Vagina (tissue), 2 donors: ENCODE measurements at regions not wholly inside any gene's neighbourhood (a gene's known extent, or its start where the extent isn't known, plus 50 kb on each side); places are given as distances from the start of the nearest gene placed in this dataset.

Experiments
- DNase-seq, 2 donors: peaks; one replicate each; pipeline ENCODE4 v3.0.0-alpha.2; 2017; ENCODE audit errors: extremely low spot score in 2 of 2
- H3K27ac ChIP-seq: fragments of 200-600 bp; sonication (generic); one replicate; pipeline ENCODE4 v1.5.1; 2019
- H3K27me3 ChIP-seq: fragments of 200-600 bp; sonication (generic); one replicate; pipeline ENCODE4 v1.5.1; 2019
- H3K36me3 ChIP-seq, 2 donors: fragments of 200-600 bp; sonication (generic); one replicate each; pipeline ENCODE4 v1.5.1; 2017 to 2019
- H3K4me1 ChIP-seq: fragments of 200-600 bp; sonication (generic); one replicate; pipeline ENCODE4 v1.5.1; 2019
- H3K4me3 ChIP-seq, 2 donors: fragments of 200-600 bp; sonication (generic); 1 replicate in 1 of 2; 2 replicates in 1 of 2; pipeline ENCODE4 v1.5.1; 2016 to 2019
- H3K9me3 ChIP-seq: fragments of 200-600 bp; sonication (generic); one replicate; pipeline ENCODE4 v1.5.1; 2019
- CTCF ChIP-seq, 3 experiments: fragments of 450-650 bp in 2 of 3; fragments of 200-600 bp in 1 of 3; sonication (generic) in 1 of 3; IDR thresholded peaks; one replicate each; pipeline ENCODE4 v1.5.1; 2017 to 2019; ENCODE audit warnings: antibody characterized with exemption in 3 of 3, mild to moderate bottlenecking in 2 of 3, moderate library complexity in 2 of 3
- POLR2A ChIP-seq, 2 donors: fragments of 450-650 bp; IDR thresholded peaks; one replicate each; pipeline ENCODE4 v1.6.1; 2017; ENCODE audit warnings: antibody characterized with exemption in 2 of 2, mild to moderate bottlenecking in 2 of 2, moderate library complexity in 2 of 2
- POLR2AphosphoS5 ChIP-seq, 2 donors: sonication (generic); formaldehyde crosslinking; IDR thresholded peaks; one replicate each; pipeline ENCODE4 v1.9.0; 2017; ENCODE audit warnings: antibody characterized with exemption in 2 of 2, mild to moderate bottlenecking in 2 of 2, low read depth in 1 of 2; ENCODE audit not compliant: insufficient read depth in 1 of 2
- intact Hi-C: fragments of 100-400 bp; cut with DNase I; formaldehyde crosslinking; loops from one replicate; pipeline ENCODE4 v1.15.1; 2023

GRCh38 chr6:15990179-15990578 is 138.7 kb upstream of the MYLIP start:
- Histone ChIP-seq H3K27me3 (no peaks in the 10 kb centered on the region), H3K9me3 (no peaks in the 10 kb centered on the region), H3K36me3 (no peaks in the 10 kb centered on the region), H3K4me1 (no peaks in the 10 kb centered on the region), H3K27ac (no peak overlapping the region), H3K4me3 (no peak overlapping the region)
- TF ChIP-seq CTCF (IDR thresholded peaks at IDR 0.05) (no peak), POLR2AphosphoS5 (IDR thresholded peaks at IDR 0.05; ENCODE audit: insufficient read depth in 1 of 2, low read depth in 1 of 2) (no peak), POLR2A (IDR thresholded peaks at IDR 0.05) (no peak)
- DNase-seq, result no peak
- intact Hi-C loops, result no loop called here

DNA sequence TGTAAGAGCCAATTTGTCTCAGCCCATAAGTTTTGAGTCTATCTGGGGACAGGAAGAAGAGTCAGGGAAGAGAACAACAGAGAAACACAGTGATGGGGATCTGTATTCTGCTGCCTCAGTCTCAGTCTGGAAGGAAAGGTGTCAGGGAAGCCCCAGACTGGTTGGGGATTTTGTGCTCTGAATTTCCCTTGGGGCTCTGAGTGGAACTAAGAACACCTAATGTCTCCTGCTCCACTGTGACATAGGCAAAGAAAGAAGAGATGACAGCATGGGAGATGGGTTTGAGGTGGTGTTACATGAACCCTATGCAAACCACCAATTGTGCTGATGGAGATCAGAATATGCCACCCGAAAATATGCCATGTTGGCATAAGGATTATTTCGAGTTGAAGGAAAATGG is 139.5 kb upstream of the MYLIP start:
- no peak overlapping the region for H3K4me3 ChIP-seq
- H3K27ac ChIP-seq, result no peak overlapping the region
- intact Hi-C loops, result no loop called here
- H3K36me3 ChIP-seq, result no peaks in the 10 kb centered on the region
- no peaks in the 10 kb centered on the region for H3K4me1 ChIP-seq
- H3K9me3 ChIP-seq, result no peaks in the 10 kb centered on the region
- H3K27me3 ChIP-seq, result no peaks in the 10 kb centered on the region
- TF ChIP-seq POLR2A (IDR thresholded peaks at IDR 0.05) (no peak), CTCF (IDR thresholded peaks at IDR 0.05) (no peak), POLR2AphosphoS5 (IDR thresholded peaks at IDR 0.05; ENCODE audit: insufficient read depth in 1 of 2, low read depth in 1 of 2) (no peak)
- DNase-seq, result peak in 1 of 2 donors; percentile 29

DNA sequence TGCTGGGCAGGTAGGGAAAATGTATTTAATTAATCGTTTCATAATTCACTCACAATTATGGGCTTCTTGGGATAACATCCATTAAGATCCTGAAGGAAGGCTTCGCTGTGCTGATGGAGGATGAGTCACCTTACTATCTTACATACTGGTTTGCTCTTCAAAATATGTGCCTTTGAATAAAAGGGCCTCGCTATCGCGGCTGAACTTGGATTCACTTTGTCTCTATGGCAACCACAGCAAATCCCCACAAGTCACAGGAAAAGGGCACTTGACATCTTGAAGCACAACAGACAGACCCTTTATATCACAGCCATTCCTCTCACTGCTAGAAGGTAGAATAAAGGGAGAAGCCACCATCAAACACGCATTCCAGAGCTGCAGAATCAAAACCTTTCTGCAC is 141.3 kb upstream of the MYLIP start:
- Histone ChIP-seq H3K4me1 (no peaks in the 10 kb centered on the region), H3K4me3 (no peak overlapping the region), H3K9me3 (no peaks in the 10 kb centered on the region), H3K27ac (no peak overlapping the region), H3K36me3 (no peaks in the 10 kb centered on the region), H3K27me3 (no peaks in the 10 kb centered on the region)
- DNase-seq, result peak in 1 of 2 donors; percentile 44
- TF ChIP-seq CTCF (IDR thresholded peaks at IDR 0.05), result no peak
- TF ChIP-seq POLR2A (IDR thresholded peaks at IDR 0.05), result no peak
- no peak for TF ChIP-seq POLR2AphosphoS5 (IDR thresholded peaks at IDR 0.05; ENCODE audit: insufficient read depth in 1 of 2, low read depth in 1 of 2)
- intact Hi-C loops, result no loop called here

- Histone ChIP-seq H3K4me3 (no peak overlapping the region), H3K27ac (no peak overlapping the region), H3K9me3 (no peaks in the 10 kb centered on the region), H3K27me3 (no peaks in the 10 kb centered on the region), H3K4me1 (no peaks in the 10 kb centered on the region), H3K36me3 (no peaks in the 10 kb centered on the region)
- no peak for TF ChIP-seq POLR2AphosphoS5 (IDR thresholded peaks at IDR 0.05; ENCODE audit: insufficient read depth in 1 of 2, low read depth in 1 of 2)
- no peak for TF ChIP-seq CTCF (IDR thresholded peaks at IDR 0.05)
- no peak for TF ChIP-seq POLR2A (IDR thresholded peaks at IDR 0.05)
- DNase-seq, result peak in 1 of 2 donors; percentile 64
- intact Hi-C loops, result no loop called here
Measured at GRCh38 chr6:15986027-15986629, 142.8 kb upstream of the MYLIP start.

GRCh38 chr6:15985379-15985959 is 143.4 kb upstream of the MYLIP start:
- no peak overlapping the region for H3K4me3 ChIP-seq
- TF ChIP-seq POLR2A (IDR thresholded peaks at IDR 0.05), result no peak
- TF ChIP-seq POLR2AphosphoS5 (IDR thresholded peaks at IDR 0.05; ENCODE audit: insufficient read depth in 1 of 2, low read depth in 1 of 2), result no peak
- H3K4me1 ChIP-seq, result no peaks in the 10 kb centered on the region
- H3K27ac ChIP-seq, result no peak overlapping the region
- H3K9me3 ChIP-seq, result no peaks in the 10 kb centered on the region
- H3K27me3 ChIP-seq, result no peaks in the 10 kb centered on the region
- DNase-seq, result no peak
- intact Hi-C loops, result no loop called here
- no peaks in the 10 kb centered on the region for H3K36me3 ChIP-seq
